GM18505 (cell line): ENCODE measurements at regions not wholly inside any gene's neighbourhood (a gene's known extent, or its start where the extent isn't known, plus 50 kb on each side); places are given as distances from the start of the nearest gene placed in this dataset.
"Not testable (repeated sequence)": the region's sequence is repeated elsewhere in the genome, so short reads cannot be mapped to it uniquely, and the experiment has no call there.

Experiments used
- ATAC-seq: cut with Tn5 transposase; IDR thresholded peaks from one replicate; pipeline ENCODE4 v1.9.1; 2021; ENCODE audit not compliant: unreplicated experiment
- POLR2A ChIP-seq: IDR thresholded peaks from 4 replicates; pipeline ENCODE4 v1.6.1; 2011; ENCODE audit warnings: borderline replicate concordance; ENCODE audit not compliant: insufficient read depth, insufficient read length; ENCODE audit errors: extremely low read depth

DNA sequence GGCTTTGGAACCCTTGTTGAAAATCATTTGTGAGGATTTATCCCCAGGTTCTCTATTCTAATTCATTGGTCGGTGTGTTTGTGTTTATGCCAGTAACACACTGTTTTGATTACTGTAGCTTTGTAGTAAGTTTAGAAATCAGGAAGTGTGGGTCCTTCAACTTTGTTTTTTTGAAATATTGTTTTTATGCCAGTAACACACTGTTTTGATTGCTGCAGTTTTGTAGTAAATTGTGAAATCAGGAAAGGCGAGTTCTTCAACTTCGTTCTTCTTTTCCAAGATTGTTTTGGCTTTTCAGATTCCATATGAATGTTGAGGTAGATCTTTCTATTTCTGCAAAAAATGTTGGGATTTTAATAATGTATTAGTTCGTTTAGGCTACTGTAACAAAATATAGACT lies 314.6 kb downstream of the RPLP1 start:
- TF ChIP-seq POLR2A, result no peak
- ATAC-seq, result no peak

DNA sequence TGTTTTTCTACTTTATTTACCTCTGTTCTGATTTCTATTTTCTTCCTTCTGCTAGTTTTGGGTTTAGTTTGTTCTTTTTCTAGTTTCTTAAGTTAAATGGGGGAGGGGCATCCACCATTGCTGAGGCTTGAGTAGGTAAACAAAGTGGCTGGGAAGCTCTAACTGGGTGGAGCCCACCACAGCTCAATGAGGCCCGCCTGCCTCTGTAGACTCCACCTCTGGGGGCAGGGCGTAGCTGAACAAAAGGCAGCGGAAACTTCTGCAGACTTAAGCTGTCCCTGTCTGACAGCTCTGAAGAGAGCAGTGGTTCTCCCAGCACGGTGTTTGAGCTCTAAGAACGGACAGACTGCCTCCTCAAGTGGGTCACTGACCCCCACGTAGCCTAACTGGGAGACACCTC lies 316.7 kb downstream of the RPLP1 start:
- not testable (repeated sequence) for ATAC-seq

DNA sequence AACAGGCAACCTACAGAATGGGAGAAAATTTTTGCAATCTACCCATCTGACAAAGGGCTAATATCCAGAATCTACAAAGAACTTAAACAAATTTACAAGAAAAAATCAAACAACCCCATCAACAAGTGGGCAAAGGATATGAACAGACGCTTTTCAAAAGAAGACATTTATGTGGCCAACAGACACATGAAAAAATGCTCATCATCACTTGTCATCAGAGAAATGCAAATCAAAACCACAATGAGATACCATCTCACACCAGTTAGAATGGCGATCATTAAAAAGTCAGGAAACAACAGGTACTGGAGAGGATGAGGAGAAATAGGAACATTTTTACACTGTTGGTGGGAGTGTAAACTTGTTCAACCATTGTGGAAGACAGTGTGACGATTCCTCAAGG lies 321.6 kb downstream of the RPLP1 start:
- not testable (repeated sequence) for ATAC-seq

DNA sequence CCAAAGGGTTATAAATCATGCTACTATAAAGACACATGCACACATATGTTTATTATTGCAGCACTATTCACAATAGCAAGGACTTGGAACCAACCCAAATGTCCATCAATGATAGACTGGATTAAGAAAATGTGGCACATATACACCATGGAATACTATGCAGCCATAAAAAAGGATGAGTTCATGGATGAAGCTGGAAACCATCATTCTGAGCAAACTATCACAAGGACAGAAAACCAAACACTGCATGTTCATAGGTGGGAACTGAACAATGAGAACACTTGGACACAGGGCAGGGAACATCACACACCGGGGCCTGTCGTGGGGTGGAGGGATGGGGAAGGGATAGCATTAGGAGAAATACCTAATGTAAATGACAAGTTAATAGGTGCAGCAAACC lies 322.1 kb downstream of the RPLP1 start:
- not testable (repeated sequence) for ATAC-seq

DNA sequence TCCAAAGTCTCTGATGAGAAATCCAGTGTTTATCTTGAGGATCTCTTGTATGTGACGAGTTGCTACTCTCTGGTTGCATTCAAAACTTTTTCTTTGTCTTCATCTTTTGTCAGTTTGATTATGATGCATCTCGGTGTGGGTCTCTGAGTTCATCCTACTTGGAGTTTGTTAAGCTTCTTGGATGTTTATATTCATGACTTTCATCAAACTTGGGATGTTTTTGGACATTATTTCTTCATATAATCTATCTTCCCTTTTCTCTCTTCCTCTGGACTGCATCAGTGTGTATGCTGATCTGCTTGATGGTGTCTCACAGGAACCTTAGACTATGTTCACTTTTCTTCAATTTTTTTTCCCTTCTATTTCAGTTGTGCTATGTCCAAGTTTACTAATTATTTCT lies 320.4 kb downstream of the TLE3 start:
- ATAC-seq, result no peak
- TF ChIP-seq POLR2A, result no peak

DNA sequence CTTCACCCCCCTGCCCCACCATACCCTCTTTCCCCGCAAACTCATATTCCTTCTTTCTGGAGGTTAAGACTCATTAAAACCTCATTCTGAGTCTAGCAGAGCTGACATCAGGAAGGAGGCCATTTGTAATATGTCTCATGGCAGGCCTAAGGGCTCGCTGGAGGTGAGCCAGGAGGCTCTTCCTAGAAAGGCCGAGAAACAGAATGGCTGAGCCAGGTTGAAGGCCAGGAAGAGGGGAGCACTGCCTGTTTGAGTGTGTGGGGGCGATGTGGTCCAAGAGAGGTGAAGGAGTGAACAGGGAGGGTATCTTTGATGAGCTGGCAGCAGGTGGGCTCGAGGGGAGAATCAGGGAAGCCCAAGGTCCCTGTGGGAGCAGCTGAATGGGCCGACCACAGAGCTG lies 317.3 kb downstream of the TLE3 start:
- TF ChIP-seq POLR2A, result no peak
- ATAC-seq, result no peak

DNA sequence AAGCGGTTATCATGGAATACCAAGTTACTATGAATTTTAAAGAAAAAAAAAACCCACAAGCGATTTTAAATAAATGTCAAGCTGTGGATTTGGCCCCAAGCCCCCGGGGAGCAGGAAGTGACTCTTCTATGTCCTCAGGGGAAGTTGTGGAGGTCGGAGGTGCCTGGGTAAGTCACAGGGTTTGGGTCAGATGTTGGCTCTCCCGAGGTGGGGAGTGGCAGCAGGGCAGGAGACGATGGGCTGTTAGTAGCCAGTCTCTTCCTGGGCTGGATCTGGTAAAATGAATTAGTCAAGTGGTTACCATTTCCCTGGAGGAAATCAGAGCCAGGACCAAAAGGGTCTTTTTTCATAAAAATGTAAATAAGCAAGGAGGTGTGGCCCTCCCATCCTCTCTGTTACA lies 316.7 kb downstream of the TLE3 start:
- ATAC-seq, result no peak
- TF ChIP-seq POLR2A, result no peak

DNA sequence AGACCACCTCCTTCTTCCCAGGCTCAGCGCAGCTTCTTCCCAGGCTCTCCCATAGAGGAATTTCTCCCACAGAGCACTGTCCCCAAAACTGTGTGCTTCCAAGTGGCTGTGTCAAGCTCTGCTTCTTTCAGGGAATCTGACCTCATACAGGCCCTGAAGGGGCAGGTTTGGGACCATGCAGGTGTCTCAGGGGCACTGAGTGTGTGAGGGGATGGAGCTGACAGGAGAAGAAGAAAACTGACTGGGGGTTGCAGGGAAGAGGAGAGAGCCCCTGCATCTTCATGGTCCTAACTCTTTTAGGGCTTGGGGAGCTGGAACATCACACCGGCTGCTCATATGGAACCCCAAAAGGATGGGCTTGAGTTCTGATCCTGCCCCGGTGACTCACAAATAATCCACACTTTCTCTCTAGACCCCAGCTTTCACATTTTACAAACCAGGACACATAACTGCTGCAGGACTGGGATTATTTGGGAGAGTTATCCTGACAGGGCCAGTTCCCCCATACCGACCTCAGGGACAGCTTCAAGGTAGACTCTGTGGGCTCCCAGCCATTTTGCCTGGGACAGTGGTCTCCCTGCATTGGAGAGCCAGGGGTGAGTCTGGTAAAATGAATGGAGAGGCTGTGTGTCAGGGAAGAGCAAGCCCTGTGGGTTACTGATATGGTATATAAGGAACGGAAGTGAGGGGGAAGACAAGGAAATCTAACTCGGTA lies 316.1 kb downstream of the TLE3 start:
- no peak for ATAC-seq
- no peak for TF ChIP-seq POLR2A

DNA sequence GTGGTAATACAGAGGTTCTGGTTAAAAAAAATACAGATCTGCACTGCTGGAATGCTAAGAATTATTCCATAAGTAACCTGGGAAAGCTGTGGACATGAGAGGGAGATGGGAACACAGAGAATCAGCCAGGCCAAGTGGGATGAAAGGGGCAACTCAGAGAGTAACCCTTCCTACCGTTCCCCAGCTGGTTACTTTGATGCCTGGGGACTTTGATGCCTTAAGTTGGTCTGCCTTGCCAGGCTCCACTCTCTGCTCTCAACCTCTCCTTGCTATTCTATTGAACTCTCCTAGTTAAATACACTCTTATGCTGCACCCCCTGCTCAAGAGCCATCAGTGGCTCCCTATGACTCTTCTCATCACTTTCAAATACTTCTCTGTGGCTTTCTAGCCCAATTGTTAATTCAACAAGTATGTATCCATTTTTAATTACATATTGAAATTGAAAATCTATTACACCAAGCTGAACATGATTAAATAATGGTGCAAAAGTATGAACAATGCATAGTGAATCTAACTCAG lies 315.5 kb downstream of the TLE3 start:
- no peak for TF ChIP-seq POLR2A
- ATAC-seq, result no peak

DNA sequence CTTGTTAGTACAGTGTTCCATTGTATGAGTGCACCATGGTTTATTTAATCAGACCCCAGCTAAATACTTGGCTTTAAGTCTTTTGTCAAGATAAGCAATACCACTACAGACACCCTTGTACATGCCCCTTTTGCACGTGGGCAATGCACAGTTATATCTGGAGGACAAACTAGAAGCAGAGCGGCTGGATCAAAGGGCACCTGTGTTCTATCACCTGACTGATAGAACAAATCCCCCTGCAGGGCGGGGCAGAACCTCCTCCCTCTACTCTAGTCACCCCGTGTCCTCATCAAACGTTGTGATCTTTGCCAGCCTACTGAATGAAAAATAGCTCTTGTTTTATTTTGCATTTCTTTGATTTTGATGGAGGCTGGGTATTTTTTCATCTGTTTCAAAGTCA lies 314.9 kb downstream of the TLE3 start:
- no peak for TF ChIP-seq POLR2A
- ATAC-seq, result no peak

DNA sequence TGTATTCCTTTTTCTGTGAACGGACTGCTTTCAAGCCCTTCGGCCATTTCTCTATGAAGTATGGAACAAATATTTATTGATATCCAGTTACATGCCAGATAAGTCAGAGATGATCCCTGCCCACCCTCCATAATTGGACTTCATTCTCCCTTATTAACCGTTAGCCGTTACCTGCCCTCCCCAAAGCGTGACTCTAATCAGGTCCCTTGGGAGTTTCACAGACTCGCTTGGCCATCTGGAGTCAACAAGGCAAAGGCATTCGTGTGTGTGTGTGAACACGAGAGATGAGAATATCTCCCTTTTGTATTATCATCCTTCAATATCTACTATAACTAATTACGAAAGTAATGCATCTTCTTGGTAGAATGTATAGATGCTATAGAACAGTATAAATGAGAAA lies 314.5 kb downstream of the TLE3 start:
- ATAC-seq, result no peak
- TF ChIP-seq POLR2A, result no peak

DNA sequence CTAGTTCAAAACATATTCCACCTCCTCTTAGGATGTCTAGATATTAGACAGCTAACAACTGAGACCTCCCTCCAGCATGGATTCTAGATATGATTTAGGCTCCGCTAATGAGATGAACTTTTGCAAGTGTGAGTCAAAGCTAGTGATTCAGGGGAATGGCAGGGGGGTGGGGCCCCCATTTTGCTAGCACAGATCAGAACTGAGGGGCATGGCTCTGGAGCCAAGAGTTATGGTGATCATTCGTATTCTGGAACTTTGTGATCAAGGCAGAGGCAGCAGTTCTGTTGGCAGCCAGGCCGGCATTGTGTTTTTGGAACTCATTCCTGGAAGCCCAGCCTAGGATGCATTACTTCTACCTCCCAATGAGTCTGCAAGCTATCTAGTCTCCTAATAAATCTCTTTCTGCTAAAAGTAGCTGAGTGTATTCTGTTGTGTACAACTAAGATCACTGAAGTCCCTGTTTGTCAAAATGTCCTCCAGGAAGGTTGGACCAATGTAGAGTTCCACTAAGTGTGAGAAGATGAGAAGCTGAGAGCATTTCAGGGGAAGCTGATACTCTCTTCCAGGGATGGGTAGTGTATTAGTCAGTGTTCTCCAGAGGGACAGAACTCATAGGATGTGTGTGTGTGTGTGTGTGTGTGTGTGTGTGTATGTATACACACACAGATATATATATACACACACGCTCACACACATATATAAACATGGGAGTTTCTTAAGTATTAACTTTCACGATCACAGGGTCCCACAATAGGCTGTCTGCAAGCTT lies 312.7 kb downstream of the TLE3 start:
- no peak for ATAC-seq
- no peak for TF ChIP-seq POLR2A

DNA sequence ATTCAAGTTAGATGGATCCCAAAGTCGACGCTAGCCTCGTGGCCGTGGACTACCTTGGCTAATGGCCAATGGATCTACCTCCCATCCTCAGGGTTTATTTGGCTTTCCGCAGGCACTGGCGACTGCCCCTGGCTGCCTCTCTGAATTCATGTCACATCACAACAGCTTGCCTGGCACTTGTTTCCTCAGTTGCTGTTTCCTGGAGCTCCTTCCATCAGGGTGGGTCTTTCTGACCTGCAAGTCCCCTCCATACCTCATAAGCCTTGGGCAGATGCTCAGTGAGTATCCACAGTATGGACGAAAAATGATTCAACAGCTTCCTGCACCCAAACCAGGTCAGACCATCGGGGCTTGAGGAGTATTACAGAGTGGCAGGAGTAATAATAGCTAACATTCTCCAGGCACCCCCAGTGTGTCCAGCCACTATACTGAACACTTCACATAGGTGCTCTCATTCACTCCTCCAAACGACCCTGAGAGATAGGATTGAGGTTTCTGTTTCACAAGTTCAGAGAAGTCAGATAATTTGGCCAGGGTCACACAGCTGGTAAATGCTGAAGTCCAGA lies 311.5 kb downstream of the TLE3 start:
- no peak for ATAC-seq
- no peak for TF ChIP-seq POLR2A

DNA sequence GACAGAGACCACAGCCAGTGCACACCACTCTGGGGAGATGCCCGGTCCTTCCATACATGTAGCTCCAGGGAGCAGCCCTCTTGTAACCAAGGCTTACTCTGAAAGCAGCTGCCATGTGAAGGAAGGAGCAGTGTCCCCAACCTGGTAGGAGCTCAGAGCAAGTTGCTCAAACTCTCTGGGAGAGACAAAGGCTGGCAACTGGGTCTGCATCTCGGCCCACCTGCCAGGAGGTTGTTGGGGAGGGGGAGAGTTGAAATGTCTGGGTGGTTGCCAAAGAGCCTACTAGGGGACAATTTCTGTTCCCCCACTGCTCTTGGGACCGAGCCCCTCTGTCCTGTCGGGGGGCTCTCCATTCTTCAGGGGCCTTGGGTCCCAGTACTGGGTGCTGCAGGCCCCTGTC lies 309.9 kb downstream of the TLE3 start:
- TF ChIP-seq POLR2A, result no peak
- no peak for ATAC-seq
